OCI-LY3 (cell line): ENCODE measurements at regions not wholly inside any gene's neighbourhood (a gene's known extent, or its start where the extent isn't known, plus 50 kb on each side); places are given as distances from the start of the nearest gene placed in this dataset.

Experiments used
- CTCF ChIP-seq: fragments of 200-600, 300-600 bp; sonication (generic); IDR thresholded peaks from 2 replicates; pipeline ENCODE4 v1.5.1; 2014; ENCODE audit warnings: antibody characterized with exemption, low read length, low read depth
- EZH2phosphoT487 ChIP-seq: fragments of 200-600 bp; shearing (Covaris generic); IDR thresholded peaks from 2 replicates; pipeline ENCODE4 v1.6.1; 2018; ENCODE audit warnings: antibody characterized with exemption, mixed run types, low read depth

- TF ChIP-seq CTCF (no peak), EZH2phosphoT487 (no peak)
Measured at GRCh38 chr18:22337306-22337705, 80.4 kb downstream of the CTAGE1 start.
